HEK293 (cell line): ENCODE measurements at regions not wholly inside any gene's neighbourhood (a gene's known extent, or its start where the extent isn't known, plus 50 kb on each side); places are given as distances from the start of the nearest gene placed in this dataset.

Experiments
- CTCF ChIA-PET: fragments of 350-600 bp; formaldehyde crosslinking; extraction: SDS; loops from one replicate; lab custom pipeline; 2021; ENCODE audit warnings: antibody characterized with exemption; lab: Yijun Ruan, JAX
- POLR2A ChIA-PET: fragments of 300-600 bp; formaldehyde crosslinking; extraction: SDS; loops from one replicate; lab custom pipeline; 2020; ENCODE audit warnings: antibody characterized with exemption, inconsistent platforms; lab: Yijun Ruan, JAX
- H3K27ac ChIP-seq: fragments of 200-500 bp; sonication (Bioruptor generic); 2 replicates; pipeline ENCODE4 v1.5.1; 2014; ENCODE audit warnings: low read depth, low read length, control low read depth, inconsistent platforms; ENCODE audit errors: extremely low read depth
- H3K36me3 ChIP-seq, 2 experiments: fragments of 200-500 bp in 1 of 2; sonication (Bioruptor generic) in 1 of 2; 1 replicate in 1 of 2; 2 replicates in 1 of 2; pipeline ENCODE4 v1.5.1; 2014 to 2017; ENCODE audit warnings: inconsistent platforms in 2 of 2, low read length in 2 of 2; ENCODE audit not compliant: control insufficient read depth in 2 of 2, insufficient read depth in 1 of 2
- H3K4me1 ChIP-seq: fragments of 200-500 bp; sonication (Bioruptor generic); 2 replicates; pipeline ENCODE4 v1.5.1; 2014; ENCODE audit warnings: mild to moderate bottlenecking, low read length, inconsistent platforms; ENCODE audit not compliant: control insufficient read depth, insufficient read depth
- H3K4me3 ChIP-seq: 2 replicates; pipeline ENCODE4 v1.5.1; 2011; ENCODE audit warnings: low read depth, mild to moderate bottlenecking, control low read depth, low read length, moderate library complexity
- H3K9me3 ChIP-seq: fragments of 200-500 bp; sonication (Bioruptor generic); 2 replicates; pipeline ENCODE4 v1.5.1; 2014; ENCODE audit warnings: low read depth, low read length, inconsistent platforms; ENCODE audit not compliant: control insufficient read depth, insufficient read depth
- BCL11A ChIP-seq: fragments of 450-650 bp; formaldehyde crosslinking; IDR thresholded peaks from 2 replicates; pipeline ENCODE4 v1.5.1; 2016; ENCODE audit warnings: low read depth, missing biosample characterization, missing genetic modification characterization
- EGR2 ChIP-seq: fragments of 450-650 bp; formaldehyde crosslinking; IDR thresholded peaks from 2 replicates; pipeline ENCODE4 v1.5.1; 2016; ENCODE audit warnings: low read depth, missing biosample characterization, missing genetic modification characterization
- GFI1B ChIP-seq: fragments of 450-650 bp; formaldehyde crosslinking; IDR thresholded peaks from 2 replicates; pipeline ENCODE4 v1.5.1; 2016; ENCODE audit warnings: missing biosample characterization, missing genetic modification characterization
- HOXA7 ChIP-seq: sonication (generic); formaldehyde crosslinking; IDR thresholded peaks from 2 replicates; pipeline ENCODE4 v1.8.1; 2022; ENCODE audit warnings: missing genetic modification reagents, borderline replicate concordance
- SCRT2 ChIP-seq: fragments of 450-650 bp; formaldehyde crosslinking; IDR thresholded peaks from 2 replicates; pipeline ENCODE4 v1.5.1; 2016; ENCODE audit warnings: missing biosample characterization, missing genetic modification characterization
- ZBTB17 ChIP-seq: fragments of 450-650 bp; formaldehyde crosslinking; IDR thresholded peaks from 2 replicates; pipeline ENCODE4 v1.5.1; 2016; ENCODE audit warnings: missing biosample characterization, missing genetic modification characterization
- ZBTB20 ChIP-seq: fragments of 450-650 bp; formaldehyde crosslinking; IDR thresholded peaks from 2 replicates; pipeline ENCODE4 v1.5.1; 2016; ENCODE audit warnings: missing biosample characterization, missing genetic modification characterization
- ZEB2 ChIP-seq: fragments of 450-650 bp; formaldehyde crosslinking; IDR thresholded peaks from 2 replicates; pipeline ENCODE4 v1.5.1; 2016; ENCODE audit warnings: missing biosample characterization, missing genetic modification characterization
- ZNF266 ChIP-seq: fragments of 450-650 bp; formaldehyde crosslinking; IDR thresholded peaks from 2 replicates; pipeline ENCODE4 v1.5.1; 2016; ENCODE audit warnings: missing biosample characterization, missing genetic modification characterization, low read depth
- ZNF350 ChIP-seq: fragments of 450-650 bp; formaldehyde crosslinking; IDR thresholded peaks from 2 replicates; pipeline ENCODE4 v1.5.0; 2017; ENCODE audit warnings: missing biosample characterization, mild to moderate bottlenecking, missing genetic modification characterization
- ZNF48 ChIP-seq: fragments of 450-650 bp; formaldehyde crosslinking; IDR thresholded peaks from 2 replicates; pipeline ENCODE4 v1.5.1; 2016; ENCODE audit warnings: missing biosample characterization, missing genetic modification characterization
- ZNF558 ChIP-seq: fragments of 450-650 bp; formaldehyde crosslinking; IDR thresholded peaks from 2 replicates; pipeline ENCODE4 v1.5.1; 2016; ENCODE audit warnings: missing biosample characterization, missing genetic modification characterization
- ZNF768 ChIP-seq: fragments of 450-650 bp; formaldehyde crosslinking; IDR thresholded peaks from 2 replicates; pipeline ENCODE4 v1.5.1; 2018; ENCODE audit warnings: missing biosample characterization, mild to moderate bottlenecking, missing genetic modification characterization
- ZNF791 ChIP-seq: fragments of 450-650 bp; formaldehyde crosslinking; IDR thresholded peaks from 2 replicates; pipeline ENCODE4 v1.5.1; 2016; ENCODE audit warnings: missing biosample characterization, missing genetic modification characterization
- ZNF830 ChIP-seq: fragments of 450-650 bp; IDR thresholded peaks from 2 replicates; pipeline ENCODE4 v1.5.0; 2018; ENCODE audit warnings: missing biosample characterization, missing genetic modification characterization, low read depth, mild to moderate bottlenecking, moderate library complexity
- TF ChIP-seq, protein P1 (sequence below): fragments of 450-650 bp; formaldehyde crosslinking; IDR thresholded peaks from 2 replicates; pipeline ENCODE4 v1.5.1; 2017; ENCODE audit warnings: missing biosample characterization, missing genetic modification characterization
- TF ChIP-seq, protein P2 (sequence below): fragments of 450-650 bp; formaldehyde crosslinking; IDR thresholded peaks from 2 replicates; pipeline ENCODE4 v1.5.1; 2016; ENCODE audit warnings: missing biosample characterization, missing genetic modification characterization
- TF ChIP-seq, protein P3 (sequence below): fragments of 450-650 bp; formaldehyde crosslinking; IDR thresholded peaks from 2 replicates; pipeline ENCODE4 v1.5.1; 2016; ENCODE audit warnings: missing biosample characterization, missing genetic modification characterization
- TF ChIP-seq, protein P4 (sequence below): fragments of 450-650 bp; formaldehyde crosslinking; optimal IDR thresholded peaks from 2 replicates; pipeline ENCODE3; 2016; ENCODE audit warnings: missing biosample characterization, mild to moderate bottlenecking, missing genetic modification characterization
- TF ChIP-seq, protein P5 (sequence below): IDR thresholded peaks from 2 replicates; pipeline ENCODE4 v1.6.1; 2011; ENCODE audit warnings: mild to moderate bottlenecking, low read depth, low read length, borderline replicate concordance
- TF ChIP-seq, protein P6 (sequence below): fragments of 450-650 bp; IDR thresholded peaks from 2 replicates; pipeline ENCODE4 v1.5.1; 2018; ENCODE audit warnings: missing biosample characterization, mild to moderate bottlenecking, missing genetic modification characterization
- TF ChIP-seq, protein P7 (sequence below): fragments of 450-650 bp; formaldehyde crosslinking; IDR thresholded peaks from 2 replicates; pipeline ENCODE4 v1.5.1; 2016; ENCODE audit warnings: missing biosample characterization, missing genetic modification characterization
- TF ChIP-seq, protein P8 (sequence below): fragments of 450-650 bp; formaldehyde crosslinking; IDR thresholded peaks from 2 replicates; pipeline ENCODE4 v1.5.1; 2017; ENCODE audit warnings: missing biosample characterization, missing genetic modification characterization

DNA sequence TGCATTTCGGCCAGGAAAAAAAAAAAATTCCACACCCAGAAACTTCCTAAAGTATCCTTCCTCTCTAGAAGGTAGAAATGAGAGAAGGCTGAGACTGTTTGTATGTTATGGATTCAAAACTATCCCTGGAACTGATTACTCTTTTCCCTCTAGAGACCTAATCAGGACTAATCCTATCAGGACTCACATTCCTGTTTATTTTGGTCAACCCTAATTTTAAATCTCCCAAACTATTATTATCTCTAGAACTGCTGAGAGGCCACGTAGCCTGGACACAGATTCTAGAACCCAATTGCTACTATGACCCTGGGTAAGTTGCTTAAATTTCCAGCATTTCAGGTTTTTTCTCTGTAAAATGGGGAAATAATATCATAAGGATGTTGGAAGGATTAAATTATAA lies 346.8 kb upstream of the MEOX2 start (continued):
- no peak for TF ChIP-seq ZNF830 (tag by site-specific recombination)
- no peak for TF ChIP-seq ZNF48 (tag by site-specific recombination)
- TF ChIP-seq, protein P1, sequence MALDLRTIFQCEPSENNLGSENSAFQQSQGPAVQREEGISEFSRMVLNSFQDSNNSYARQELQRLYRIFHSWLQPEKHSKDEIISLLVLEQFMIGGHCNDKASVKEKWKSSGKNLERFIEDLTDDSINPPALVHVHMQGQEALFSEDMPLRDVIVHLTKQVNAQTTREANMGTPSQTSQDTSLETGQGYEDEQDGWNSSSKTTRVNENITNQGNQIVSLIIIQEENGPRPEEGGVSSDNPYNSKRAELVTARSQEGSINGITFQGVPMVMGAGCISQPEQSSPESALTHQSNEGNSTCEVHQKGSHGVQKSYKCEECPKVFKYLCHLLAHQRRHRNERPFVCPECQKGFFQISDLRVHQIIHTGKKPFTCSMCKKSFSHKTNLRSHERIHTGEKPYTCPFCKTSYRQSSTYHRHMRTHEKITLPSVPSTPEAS (tag by site-specific recombination), result no peak
- no peak for TF ChIP-seq ZNF791 (tag by site-specific recombination)
- TF ChIP-seq SCRT2 (tag by site-specific recombination), result no peak
- no peak for TF ChIP-seq ZEB2 (tag by site-specific recombination)
- no peak for TF ChIP-seq EGR2

DNA sequence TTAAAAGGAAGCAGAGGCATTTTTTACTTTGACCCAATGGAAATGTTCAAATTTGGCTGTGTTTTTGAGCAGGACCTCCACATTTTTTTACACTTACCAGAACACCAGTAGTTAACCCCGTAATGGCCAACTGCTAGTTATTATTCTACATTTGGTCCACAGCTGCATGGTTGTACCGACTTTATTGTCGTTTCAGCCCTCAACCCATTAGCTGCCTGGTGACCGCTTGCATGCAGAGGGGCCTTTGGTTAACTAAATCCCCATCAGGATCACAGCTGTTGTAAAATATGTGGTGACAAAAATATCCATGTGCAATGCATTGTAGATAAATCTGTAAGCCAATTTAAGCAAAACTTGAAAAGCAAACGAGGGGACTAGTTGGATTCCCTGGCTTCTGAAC lies 342.2 kb upstream of the MEOX2 start:
- no peak overlapping the region for H3K27ac ChIP-seq
- CTCF ChIA-PET, result no interaction called here
- H3K36me3 ChIP-seq, result no peaks in the 10 kb centered on the region
- POLR2A ChIA-PET, result no interaction called here
- TF ChIP-seq ZNF768, result no peak
- no peak overlapping the region for H3K4me3 ChIP-seq
- no peaks in the 10 kb centered on the region for H3K4me1 ChIP-seq
- H3K9me3 ChIP-seq, result no peaks in the 10 kb centered on the region

DNA sequence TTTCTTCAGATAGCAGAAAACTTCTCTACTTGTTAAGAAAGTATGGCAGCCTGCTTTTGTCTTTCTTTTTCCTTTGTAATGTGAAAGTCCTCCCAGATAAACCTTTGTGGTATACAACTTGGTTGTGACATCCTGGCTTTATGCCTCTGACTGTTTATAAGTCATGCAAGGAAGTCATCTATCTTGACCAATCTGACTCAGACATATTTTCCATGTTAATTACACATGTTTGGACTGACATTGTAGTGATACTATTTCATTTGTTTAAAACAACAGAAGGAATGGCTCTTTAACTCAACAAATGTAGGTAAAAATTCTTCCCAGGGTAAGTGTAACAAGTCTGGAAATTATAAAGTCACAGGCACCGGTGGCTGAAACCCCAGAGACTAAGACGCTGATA lies 341.6 kb upstream of the MEOX2 start:
- no peaks in the 10 kb centered on the region for H3K4me1 ChIP-seq
- CTCF ChIA-PET, result no interaction called here
- H3K9me3 ChIP-seq, result no peaks in the 10 kb centered on the region
- no peak overlapping the region for H3K4me3 ChIP-seq
- H3K36me3 ChIP-seq, result no peaks in the 10 kb centered on the region
- H3K27ac ChIP-seq, result no peak overlapping the region
- POLR2A ChIA-PET, result no interaction called here
- TF ChIP-seq ZBTB17 (tag by site-specific recombination), result no peak
- TF ChIP-seq ZBTB20, result no peak
- TF ChIP-seq GFI1B, result no peak
- TF ChIP-seq ZNF266 (tag by site-specific recombination), result no peak
- TF ChIP-seq, protein P2, sequence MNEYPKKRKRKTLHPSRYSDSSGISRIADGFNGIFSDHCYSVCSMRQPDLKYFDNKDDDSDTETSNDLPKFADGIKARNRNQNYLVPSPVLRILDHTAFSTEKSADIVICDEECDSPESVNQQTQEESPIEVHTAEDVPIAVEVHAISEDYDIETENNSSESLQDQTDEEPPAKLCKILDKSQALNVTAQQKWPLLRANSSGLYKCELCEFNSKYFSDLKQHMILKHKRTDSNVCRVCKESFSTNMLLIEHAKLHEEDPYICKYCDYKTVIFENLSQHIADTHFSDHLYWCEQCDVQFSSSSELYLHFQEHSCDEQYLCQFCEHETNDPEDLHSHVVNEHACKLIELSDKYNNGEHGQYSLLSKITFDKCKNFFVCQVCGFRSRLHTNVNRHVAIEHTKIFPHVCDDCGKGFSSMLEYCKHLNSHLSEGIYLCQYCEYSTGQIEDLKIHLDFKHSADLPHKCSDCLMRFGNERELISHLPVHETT, result no peak
- TF ChIP-seq BCL11A (tag by site-specific recombination), result no peak
- TF ChIP-seq, protein P3, sequence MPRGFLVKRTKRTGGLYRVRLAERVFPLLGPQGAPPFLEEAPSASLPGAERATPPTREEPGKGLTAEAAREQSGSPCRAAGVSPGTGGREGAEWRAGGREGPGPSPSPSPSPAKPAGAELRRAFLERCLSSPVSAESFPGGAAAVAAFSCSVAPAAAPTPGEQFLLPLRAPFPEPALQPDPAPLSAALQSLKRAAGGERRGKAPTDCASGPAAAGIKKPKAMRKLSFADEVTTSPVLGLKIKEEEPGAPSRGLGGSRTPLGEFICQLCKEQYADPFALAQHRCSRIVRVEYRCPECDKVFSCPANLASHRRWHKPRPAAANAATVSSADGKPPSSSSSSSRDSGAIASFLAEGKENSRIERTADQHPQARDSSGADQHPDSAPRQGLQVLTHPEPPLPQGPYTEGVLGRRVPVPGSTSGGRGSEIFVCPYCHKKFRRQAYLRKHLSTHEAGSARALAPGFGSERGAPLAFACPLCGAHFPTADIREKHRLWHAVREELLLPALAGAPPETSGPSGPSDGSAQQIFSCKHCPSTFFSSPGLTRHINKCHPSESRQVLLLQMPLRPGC, result no peak
- TF ChIP-seq, protein P4, sequence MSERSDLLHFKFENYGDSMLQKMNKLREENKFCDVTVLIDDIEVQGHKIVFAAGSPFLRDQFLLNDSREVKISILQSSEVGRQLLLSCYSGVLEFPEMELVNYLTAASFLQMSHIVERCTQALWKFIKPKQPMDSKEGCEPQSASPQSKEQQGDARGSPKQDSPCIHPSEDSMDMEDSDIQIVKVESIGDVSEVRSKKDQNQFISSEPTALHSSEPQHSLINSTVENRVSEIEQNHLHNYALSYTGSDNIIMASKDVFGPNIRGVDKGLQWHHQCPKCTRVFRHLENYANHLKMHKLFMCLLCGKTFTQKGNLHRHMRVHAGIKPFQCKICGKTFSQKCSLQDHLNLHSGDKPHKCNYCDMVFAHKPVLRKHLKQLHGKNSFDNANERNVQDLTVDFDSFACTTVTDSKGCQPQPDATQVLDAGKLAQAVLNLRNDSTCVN (tag by site-specific recombination), result no peak
- TF ChIP-seq ZNF350, result no peak
- no peak for TF ChIP-seq HOXA7 (CRISPR knock-in tag)
- TF ChIP-seq, protein P5, sequence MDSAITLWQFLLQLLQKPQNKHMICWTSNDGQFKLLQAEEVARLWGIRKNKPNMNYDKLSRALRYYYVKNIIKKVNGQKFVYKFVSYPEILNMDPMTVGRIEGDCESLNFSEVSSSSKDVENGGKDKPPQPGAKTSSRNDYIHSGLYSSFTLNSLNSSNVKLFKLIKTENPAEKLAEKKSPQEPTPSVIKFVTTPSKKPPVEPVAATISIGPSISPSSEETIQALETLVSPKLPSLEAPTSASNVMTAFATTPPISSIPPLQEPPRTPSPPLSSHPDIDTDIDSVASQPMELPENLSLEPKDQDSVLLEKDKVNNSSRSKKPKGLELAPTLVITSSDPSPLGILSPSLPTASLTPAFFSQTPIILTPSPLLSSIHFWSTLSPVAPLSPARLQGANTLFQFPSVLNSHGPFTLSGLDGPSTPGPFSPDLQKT, result no peak
- TF ChIP-seq, protein P6, sequence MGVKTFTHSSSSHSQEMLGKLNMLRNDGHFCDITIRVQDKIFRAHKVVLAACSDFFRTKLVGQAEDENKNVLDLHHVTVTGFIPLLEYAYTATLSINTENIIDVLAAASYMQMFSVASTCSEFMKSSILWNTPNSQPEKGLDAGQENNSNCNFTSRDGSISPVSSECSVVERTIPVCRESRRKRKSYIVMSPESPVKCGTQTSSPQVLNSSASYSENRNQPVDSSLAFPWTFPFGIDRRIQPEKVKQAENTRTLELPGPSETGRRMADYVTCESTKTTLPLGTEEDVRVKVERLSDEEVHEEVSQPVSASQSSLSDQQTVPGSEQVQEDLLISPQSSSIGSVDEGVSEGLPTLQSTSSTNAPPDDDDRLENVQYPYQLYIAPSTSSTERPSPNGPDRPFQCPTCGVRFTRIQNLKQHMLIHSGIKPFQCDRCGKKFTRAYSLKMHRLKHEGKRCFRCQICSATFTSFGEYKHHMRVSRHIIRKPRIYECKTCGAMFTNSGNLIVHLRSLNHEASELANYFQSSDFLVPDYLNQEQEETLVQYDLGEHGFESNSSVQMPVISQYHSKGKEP (tag by site-specific recombination), result no peak
- no peak for TF ChIP-seq ZNF558
- TF ChIP-seq, protein P7, sequence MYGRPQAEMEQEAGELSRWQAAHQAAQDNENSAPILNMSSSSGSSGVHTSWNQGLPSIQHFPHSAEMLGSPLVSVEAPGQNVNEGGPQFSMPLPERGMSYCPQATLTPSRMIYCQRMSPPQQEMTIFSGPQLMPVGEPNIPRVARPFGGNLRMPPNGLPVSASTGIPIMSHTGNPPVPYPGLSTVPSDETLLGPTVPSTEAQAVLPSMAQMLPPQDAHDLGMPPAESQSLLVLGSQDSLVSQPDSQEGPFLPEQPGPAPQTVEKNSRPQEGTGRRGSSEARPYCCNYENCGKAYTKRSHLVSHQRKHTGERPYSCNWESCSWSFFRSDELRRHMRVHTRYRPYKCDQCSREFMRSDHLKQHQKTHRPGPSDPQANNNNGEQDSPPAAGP (tag by site-specific recombination), result no peak
- TF ChIP-seq, protein P8, sequence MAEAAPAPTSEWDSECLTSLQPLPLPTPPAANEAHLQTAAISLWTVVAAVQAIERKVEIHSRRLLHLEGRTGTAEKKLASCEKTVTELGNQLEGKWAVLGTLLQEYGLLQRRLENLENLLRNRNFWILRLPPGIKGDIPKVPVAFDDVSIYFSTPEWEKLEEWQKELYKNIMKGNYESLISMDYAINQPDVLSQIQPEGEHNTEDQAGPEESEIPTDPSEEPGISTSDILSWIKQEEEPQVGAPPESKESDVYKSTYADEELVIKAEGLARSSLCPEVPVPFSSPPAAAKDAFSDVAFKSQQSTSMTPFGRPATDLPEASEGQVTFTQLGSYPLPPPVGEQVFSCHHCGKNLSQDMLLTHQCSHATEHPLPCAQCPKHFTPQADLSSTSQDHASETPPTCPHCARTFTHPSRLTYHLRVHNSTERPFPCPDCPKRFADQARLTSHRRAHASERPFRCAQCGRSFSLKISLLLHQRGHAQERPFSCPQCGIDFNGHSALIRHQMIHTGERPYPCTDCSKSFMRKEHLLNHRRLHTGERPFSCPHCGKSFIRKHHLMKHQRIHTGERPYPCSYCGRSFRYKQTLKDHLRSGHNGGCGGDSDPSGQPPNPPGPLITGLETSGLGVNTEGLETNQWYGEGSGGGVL (tag by site-specific recombination), result no peak
- TF ChIP-seq ZEB2 (tag by site-specific recombination), result no peak
